Esophagus muscularis mucosa (tissue), 4 donors: ENCODE measurements at regions not wholly inside any gene's neighbourhood (a gene's known extent, or its start where the extent isn't known, plus 50 kb on each side); places are given as distances from the start of the nearest gene placed in this dataset.

Experiments used
- DNase-seq: peaks from one replicate; pipeline ENCODE4 v3.0.0-alpha.2; 2017; ENCODE audit errors: extremely low spot score
- H3K27ac ChIP-seq, 4 donors: fragments of 200-600 bp; sonication (generic); replicated peaks in 1 of 4; 1 replicate in 3 of 4; 2 replicates in 1 of 4; pipeline ENCODE4 v1.5.1; 2016 to 2019; ENCODE audit warnings: mild to moderate bottlenecking in 1 of 4
- H3K27me3 ChIP-seq, 4 donors: fragments of 200-600 bp; sonication (generic); one replicate each; pipeline versions ENCODE4 v1.5.1 to v1.6.0; 2016 to 2019
- H3K36me3 ChIP-seq, 4 donors: fragments of 200-600 bp; sonication (generic); one replicate each; pipeline ENCODE4 v1.5.1; 2016 to 2019
- H3K4me1 ChIP-seq, 4 donors: fragments of 200-600 bp; sonication (generic); one replicate each; pipeline ENCODE4 v1.5.1; 2016 to 2019
- H3K4me3 ChIP-seq, 4 donors: fragments of 200-600 bp; sonication (generic); 1 replicate in 2 of 4; 2 replicates in 2 of 4; pipeline ENCODE4 v1.5.1; 2016 to 2019; ENCODE audit warnings: mild to moderate bottlenecking in 4 of 4, moderate library complexity in 1 of 4
- H3K9me3 ChIP-seq, 4 donors: fragments of 200-600 bp; sonication (generic); 1 replicate in 3 of 4; 2 replicates in 1 of 4; pipeline ENCODE4 v1.5.1; 2016 to 2019
- CTCF ChIP-seq, 3 experiments: fragments of 200-600 bp in 2 of 3; fragments of 450-650 bp in 1 of 3; sonication (generic) in 2 of 3; IDR thresholded peaks; one replicate each; pipeline ENCODE4 v1.5.1; 2017 to 2019; ENCODE audit warnings: antibody characterized with exemption in 3 of 3, mild to moderate bottlenecking in 2 of 3, moderate library complexity in 1 of 3
- EP300 ChIP-seq: sonication (generic); formaldehyde crosslinking; IDR thresholded peaks from one replicate; pipeline ENCODE4 v1.6.1; 2017; ENCODE audit warnings: antibody characterized with exemption
- POLR2A ChIP-seq: fragments of 450-650 bp; IDR thresholded peaks from one replicate; pipeline ENCODE4 v1.6.1; 2017; ENCODE audit warnings: antibody characterized with exemption, moderate library complexity, mild to moderate bottlenecking, low read depth
- POLR2AphosphoS5 ChIP-seq, 2 donors: sonication (generic); formaldehyde crosslinking; IDR thresholded peaks; one replicate each; pipeline ENCODE4 v1.6.1; 2017; ENCODE audit warnings: antibody characterized with exemption in 2 of 2
- WGBS: methylation state at CpG from one replicate; pipeline ENCODE4 v1.1.5; 2018; 5-methylcytosine and 5-hydroxymethylcytosine counted together
- intact Hi-C: fragments of 100-400 bp; cut with DNase I; formaldehyde crosslinking; loops from one replicate; pipeline ENCODE4 v1.15.1; 2023

- Histone ChIP-seq H3K4me3 (no peak overlapping the region), H3K36me3 (no peaks in the 10 kb centered on the region), H3K4me1 (peaks cover 0 to 20% (median 14%) of the 10 kb centered on the region in 4 donors), H3K9me3 (no peaks in the 10 kb centered on the region), H3K27me3 (no peaks in the 10 kb centered on the region), H3K27ac (peak overlapping the region in 1 of 4 donors; percentile 43)
- WGBS: 65% methylated on average over 7 of the region's 7 CpGs
- no peak for TF ChIP-seq CTCF (IDR thresholded peaks at IDR 0.05)
- TF ChIP-seq POLR2A: no peak
- no peak for TF ChIP-seq POLR2AphosphoS5 (IDR thresholded peaks at IDR 0.05)
- TF ChIP-seq EP300: no peak
- intact Hi-C loops: loop anchor here (5.0 to 10.0 kb wide), 2 partner anchors 59 to 557 kb away; no protein-coding TSS in a partner anchor
- DNase-seq: no peak
Measured at GRCh38 chr1:229221106-229222019, 49.5 kb upstream of the RAB4A start.
